NB4 (cell line): ENCODE measurements at regions not wholly inside any gene's neighbourhood (a gene's known extent, or its start where the extent isn't known, plus 50 kb on each side); places are given as distances from the start of the nearest gene placed in this dataset.

Experiments used
- DNase-seq: peaks from one replicate; pipeline ENCODE4 v3.0.0; 2010; ENCODE audit warnings: low read depth
- H3K4me3 ChIP-seq: one replicate; pipeline ENCODE4 v1.5.1; 2011; ENCODE audit warnings: mild to moderate bottlenecking, low read depth, low read length, moderate library complexity
- MYC ChIP-seq: IDR thresholded peaks from 2 replicates; pipeline ENCODE4 v1.6.1; 2011; ENCODE audit warnings: low read depth, low read length
- POLR2A ChIP-seq: IDR thresholded peaks from 2 replicates; pipeline ENCODE4 v1.6.1; 2011; ENCODE audit warnings: mild to moderate bottlenecking; ENCODE audit not compliant: insufficient read length; ENCODE audit errors: extremely low read depth
- TF ChIP-seq, protein P1 (sequence below): IDR thresholded peaks from one replicate; pipeline ENCODE4 v1.5.1; 2012; ENCODE audit warnings: low read depth, low read length
- TF ChIP-seq, protein P2 (sequence below): IDR thresholded peaks from 2 replicates; pipeline ENCODE4 v1.6.1; 2011; ENCODE audit warnings: low read depth, low read length

DNA sequence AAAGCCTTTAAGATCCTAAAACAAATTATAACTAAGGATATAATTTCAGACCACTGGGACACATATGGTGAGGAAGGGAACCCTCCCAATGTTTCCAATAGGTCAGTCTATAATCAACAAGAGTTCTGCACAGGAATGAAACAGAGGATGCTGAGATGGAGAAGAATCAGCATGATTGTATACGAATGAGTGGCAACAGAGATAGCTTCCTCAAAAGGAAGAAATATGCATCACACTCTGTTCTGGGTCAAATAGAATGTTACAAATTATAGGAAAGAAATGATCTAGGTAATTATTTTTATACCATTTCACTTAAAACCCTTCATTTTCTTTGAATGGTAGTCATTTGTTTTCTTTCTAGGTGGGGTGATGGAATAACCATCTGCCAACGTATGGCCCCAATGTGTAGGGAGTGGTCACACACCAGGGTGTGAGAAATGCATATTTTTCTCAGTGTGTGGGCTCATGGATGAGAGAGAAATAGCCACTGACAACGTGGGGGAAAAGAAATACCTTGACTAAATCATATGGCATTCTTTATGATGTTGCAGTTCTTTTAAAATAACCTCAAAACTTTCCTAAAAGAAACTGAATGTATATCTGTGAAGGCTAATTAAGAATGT, 104.6 kb upstream of the IVNS1ABP start:
- TF ChIP-seq MYC (no peak), POLR2A (no peak)
- TF ChIP-seq, protein P1, sequence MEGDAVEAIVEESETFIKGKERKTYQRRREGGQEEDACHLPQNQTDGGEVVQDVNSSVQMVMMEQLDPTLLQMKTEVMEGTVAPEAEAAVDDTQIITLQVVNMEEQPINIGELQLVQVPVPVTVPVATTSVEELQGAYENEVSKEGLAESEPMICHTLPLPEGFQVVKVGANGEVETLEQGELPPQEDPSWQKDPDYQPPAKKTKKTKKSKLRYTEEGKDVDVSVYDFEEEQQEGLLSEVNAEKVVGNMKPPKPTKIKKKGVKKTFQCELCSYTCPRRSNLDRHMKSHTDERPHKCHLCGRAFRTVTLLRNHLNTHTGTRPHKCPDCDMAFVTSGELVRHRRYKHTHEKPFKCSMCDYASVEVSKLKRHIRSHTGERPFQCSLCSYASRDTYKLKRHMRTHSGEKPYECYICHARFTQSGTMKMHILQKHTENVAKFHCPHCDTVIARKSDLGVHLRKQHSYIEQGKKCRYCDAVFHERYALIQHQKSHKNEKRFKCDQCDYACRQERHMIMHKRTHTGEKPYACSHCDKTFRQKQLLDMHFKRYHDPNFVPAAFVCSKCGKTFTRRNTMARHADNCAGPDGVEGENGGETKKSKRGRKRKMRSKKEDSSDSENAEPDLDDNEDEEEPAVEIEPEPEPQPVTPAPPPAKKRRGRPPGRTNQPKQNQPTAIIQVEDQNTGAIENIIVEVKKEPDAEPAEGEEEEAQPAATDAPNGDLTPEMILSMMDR = no peak
- TF ChIP-seq, protein P2, sequence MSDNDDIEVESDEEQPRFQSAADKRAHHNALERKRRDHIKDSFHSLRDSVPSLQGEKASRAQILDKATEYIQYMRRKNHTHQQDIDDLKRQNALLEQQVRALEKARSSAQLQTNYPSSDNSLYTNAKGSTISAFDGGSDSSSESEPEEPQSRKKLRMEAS = no peak
- DNase-seq = no peak
- H3K4me3 ChIP-seq = no peak overlapping the region

DNA sequence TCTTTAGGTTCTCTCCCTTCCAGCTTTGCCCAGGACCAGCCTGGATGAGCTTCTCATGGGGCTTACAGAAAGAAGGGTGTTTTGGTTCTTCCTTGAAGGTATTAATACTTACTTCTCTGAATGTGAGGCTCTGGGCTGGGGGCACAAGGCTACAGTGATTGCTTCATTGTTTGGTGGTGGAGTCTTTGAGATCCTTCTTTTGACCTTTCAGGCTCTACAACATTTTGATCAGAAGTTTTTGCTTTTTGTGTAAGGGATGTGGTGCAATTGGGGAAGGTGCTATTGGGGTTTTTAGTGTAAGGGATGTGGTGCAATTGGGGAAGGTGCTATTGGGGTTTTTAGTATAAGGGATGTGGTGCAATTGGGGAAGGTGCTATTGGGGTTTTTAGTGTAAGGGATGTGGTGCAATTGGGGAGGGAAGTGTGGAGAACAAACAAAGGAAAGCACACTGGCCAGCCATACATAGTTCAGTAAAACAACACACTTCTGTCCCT, 103.6 kb upstream of the IVNS1ABP start:
- no peak overlapping the region for H3K4me3 ChIP-seq
- peak; percentile 75 for DNase-seq
- TF ChIP-seq MYC = no peak
- TF ChIP-seq POLR2A = no peak
- TF ChIP-seq, protein P1 = no peak
- TF ChIP-seq, protein P2 = no peak

DNA sequence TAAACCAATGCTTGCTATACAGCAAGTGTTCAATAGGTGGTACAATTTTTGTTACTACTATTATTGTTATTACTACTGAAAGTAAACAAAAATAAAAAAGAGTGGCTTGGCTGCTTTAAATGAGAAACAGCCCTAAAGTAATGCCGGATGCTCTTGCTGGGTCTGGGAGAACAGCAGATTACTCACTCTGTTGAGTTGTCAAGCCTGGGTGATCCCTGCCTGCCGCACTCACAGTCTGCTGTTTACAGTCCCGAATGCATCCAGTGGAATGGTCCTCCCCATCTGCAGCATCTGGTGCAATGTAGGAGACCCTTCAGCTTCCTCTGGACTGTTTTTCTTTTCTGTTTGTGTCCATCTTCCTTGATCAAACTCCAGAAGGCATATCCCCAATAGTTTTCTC, 102.7 kb upstream of the IVNS1ABP start:
- no peak for DNase-seq
- H3K4me3 ChIP-seq = no peak overlapping the region
- no peak for TF ChIP-seq POLR2A
- TF ChIP-seq, protein P1 = no peak

DNA sequence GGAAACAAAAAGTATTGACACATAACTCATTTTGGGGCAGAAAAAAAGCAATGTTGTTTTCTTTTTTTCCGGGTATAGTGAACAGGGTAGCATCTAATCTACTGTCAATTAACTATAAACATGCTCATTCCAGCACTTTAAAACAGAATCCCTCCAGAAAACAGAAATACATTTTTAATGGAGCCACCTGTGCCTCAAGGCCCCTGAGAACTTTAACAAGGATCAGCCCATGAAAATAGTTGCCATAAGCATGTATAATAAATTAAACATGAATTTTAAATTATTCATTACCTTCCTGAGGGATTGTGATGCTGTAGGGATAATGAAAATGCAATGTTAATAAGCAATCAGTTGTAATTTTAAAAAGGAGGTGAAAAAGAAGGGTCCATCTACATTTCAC, 101.4 kb upstream of the IVNS1ABP start:
- DNase-seq = no peak
- H3K4me3 ChIP-seq = no peak overlapping the region
- TF ChIP-seq, protein P2 = no peak
- TF ChIP-seq, protein P1 = no peak
- TF ChIP-seq MYC (no peak), POLR2A (no peak)

DNA sequence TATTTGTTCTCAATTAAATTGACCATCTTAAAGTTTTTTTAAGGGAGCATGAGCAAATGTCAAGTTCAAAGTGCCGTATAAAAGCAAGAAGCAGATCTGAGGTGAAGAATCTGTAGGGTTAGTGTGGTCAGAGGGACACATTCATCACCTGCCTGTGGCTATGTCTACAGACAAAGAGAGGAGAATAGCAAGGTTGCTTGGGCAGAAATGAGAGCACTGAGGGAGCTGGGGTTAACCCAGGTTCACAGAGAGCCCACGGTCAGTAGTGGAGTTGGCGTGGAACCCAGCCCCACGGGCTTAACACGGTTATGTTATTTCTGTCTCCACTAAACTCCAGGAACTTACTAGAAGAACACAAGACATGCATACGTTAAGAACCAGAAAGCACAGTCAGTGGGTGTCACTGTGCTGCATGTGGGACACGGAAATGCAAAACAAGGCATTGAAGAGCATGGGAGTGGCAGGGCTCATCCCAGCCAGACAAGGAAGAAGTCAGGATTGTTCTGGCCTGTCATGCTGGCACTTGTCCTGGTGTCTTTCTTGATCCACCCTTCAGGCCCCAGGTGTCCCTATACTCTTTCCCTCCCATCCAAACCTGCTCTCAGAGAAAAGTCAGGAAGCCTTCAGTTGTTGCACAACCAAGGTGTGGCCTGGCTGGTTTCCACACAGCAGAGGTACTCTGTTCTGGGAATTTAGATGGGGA, 95.5 kb upstream of the IVNS1ABP start:
- H3K4me3 ChIP-seq = no peak overlapping the region
- TF ChIP-seq, protein P2 = no peak
- TF ChIP-seq MYC (no peak), POLR2A (no peak)
- TF ChIP-seq, protein P1 = no peak
- DNase-seq = no peak
